Fibroblast of skin of left biceps (primary cell): ENCODE measurements at regions not wholly inside any gene's neighbourhood (a gene's known extent, or its start where the extent isn't known, plus 50 kb on each side); places are given as distances from the start of the nearest gene placed in this dataset.

ENCODE experiments used
- DNase-seq, 2 experiments: peaks; one replicate each; pipeline ENCODE4 v3.0.0-alpha.2; 2013; ENCODE audit warnings: low read depth in 2 of 2

DNA sequence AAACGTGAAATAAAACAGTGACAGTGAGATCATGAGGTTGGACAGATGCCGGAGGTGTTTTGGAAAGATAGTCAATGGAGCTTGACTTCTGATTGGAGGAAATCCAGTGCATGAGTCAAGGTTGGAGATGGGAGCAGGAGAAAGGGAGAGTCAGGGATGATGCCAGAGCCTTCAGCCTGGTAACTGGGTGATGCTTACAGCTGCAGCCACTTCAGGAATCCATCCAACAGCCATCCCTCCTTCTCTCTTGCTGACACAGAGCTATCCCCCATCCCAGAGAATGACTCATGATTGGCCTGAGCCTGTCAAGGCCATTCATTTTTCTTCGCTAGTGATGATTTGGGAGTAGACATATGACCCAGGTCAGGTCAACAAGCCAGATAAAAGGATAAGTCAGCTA is 112.8 kb downstream of the SAMD5 start:
- peak; percentile 38 to 49 for DNase-seq

DNA sequence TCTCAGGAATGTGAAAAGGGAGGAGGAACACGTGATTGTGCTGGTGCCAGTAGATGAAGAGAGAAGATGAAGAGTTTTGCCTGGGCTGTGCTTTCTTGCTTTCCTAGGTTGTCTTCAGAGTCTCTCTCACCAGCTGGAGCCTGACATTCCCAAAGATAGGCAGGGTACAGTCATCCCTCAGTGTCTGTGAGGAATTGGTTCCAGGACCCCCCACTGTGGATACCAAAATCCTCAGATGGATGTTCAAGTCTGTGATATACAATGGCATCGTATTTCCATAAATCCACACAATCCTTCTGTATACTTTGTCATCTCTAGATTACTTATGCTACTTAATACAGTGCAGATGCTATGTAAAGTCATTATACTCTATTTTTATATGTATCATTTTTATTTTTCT is 113.5 kb downstream of the SAMD5 start:
- peak in 1 of 2 experiments; percentile 5 for DNase-seq

DNA sequence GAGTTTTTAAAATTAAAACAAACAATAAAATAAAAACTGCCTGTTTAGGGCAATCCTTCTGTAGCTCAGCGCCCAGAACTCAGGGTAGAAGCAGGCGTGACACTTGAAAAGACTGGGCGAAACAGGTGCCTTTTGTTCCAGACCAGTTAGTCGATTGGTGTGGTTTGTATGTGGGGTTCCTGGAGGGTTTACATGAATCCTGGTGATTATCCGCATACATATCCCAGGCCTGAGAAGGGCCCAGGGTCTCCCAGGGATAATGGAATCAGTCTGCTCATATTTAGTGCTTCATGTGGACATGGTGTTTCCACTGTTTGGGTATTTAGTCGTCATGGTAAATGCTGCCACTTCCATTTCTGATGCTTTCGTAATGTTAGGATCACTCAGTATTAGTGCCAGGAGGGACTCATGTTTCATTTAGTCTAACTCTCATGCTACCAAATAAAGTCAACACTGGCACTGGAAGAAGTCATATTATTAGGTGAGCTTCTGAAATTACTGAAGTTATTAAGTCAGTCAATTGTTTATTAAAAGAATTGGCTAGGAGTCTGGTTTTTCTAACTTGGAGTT is 116.5 kb downstream of the SAMD5 start:
- DNase-seq, result no peak

DNA sequence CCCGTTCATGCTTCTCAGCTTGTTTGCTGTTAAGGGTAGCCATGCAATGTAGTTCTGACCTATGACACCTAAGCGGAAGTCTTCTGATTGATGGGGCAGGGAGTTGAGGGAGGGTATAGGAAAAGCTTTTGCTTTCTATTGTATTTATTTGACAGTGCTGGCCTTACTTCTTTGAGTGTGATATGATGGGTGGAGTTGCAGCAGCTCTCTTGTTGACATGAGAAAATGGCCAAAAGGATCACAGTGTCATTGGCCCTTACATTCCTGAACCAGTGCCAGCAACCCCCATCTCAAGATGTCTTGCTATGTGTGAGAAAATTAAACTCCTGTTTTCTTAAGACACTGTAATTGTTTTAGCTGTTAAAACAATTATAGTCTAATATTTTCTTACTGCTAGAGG is 117.5 kb downstream of the SAMD5 start:
- DNase-seq, result no peak

DNA sequence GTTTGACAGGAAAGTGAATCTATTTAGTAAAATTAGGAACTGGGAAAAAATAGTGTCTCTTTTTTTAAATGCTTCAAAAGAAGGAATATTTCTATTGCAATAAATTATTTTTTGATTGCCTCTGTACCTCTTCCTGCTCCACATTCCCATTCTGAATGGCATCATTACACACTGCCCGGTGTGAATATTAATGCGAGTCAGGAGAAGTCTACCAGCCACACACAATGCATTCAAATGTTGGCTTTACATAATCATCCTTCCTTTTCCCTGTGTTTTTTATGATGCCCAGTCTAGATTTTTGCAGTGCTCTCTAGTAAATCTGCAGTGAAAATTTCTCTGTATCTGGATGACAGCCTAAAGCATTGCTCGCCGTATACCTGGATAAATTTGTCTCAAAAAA is 118.9 kb downstream of the SAMD5 start:
- DNase-seq, result no peak

DNA sequence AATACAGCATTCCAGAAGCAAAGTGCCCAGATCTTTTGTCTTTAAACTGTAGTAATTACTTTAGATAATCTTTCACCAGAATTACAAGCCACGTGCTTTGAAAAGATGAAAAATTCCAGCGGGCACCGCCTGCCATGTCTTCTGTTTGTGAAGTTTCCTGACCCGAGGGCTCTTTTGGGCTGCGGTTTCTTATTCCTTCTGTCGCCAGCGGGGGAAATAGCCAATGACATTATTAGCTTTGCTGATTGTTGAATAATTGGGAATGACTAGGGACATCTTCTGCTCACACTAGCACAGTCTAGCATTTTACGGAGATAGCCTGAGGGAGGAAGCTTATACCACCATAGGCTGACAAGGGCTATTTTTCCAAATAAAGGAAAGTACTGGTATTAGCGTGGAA is 124.7 kb downstream of the SAMD5 start:
- DNase-seq, result no peak

DNA sequence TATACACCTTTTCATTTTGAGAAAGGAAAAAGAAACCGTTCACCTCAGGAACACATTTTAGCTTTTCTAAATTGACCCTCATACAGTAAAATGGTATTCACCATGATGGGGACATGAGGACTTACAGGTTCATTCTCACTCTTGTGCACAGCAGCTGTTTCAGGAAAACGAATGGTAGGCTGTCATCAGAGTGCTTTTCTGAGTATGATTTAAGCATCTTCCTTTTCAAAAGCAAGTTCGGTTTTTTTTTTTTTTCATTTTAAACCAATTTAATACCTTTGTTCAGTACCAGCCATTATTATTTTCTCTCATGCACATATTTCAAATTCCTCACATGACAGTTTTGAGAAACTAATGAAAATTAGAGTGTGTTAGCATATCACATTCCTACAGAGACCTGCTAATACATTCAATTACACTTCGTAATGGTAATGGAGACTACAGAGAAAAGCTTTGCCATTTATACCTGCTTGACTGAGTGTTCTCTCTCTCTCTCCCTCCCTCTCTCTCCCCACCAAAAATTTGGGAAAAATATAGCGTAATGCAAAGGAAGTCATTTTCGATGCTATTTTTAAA is 129.2 kb downstream of the SAMD5 start:
- DNase-seq, result no peak

DNA sequence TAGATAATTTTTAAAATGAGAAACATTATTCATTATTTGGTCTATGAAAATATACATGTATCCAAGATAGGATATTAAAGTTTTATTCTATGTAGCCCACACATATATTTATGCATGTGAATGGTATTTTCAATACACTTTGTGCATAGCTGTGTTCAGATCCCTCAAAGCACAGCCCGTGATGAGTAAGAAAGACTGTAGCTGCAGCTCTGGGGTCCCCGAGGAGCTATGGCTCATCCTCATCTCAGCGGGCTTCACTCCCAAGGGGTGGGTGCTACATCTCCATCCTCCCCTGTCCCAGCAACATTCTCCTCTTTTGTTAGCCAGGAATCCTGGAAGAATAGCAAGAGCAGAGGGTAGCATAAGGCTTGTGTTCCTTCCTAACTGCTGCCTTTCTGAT is 130.8 kb downstream of the SAMD5 start:
- DNase-seq, result no peak

DNA sequence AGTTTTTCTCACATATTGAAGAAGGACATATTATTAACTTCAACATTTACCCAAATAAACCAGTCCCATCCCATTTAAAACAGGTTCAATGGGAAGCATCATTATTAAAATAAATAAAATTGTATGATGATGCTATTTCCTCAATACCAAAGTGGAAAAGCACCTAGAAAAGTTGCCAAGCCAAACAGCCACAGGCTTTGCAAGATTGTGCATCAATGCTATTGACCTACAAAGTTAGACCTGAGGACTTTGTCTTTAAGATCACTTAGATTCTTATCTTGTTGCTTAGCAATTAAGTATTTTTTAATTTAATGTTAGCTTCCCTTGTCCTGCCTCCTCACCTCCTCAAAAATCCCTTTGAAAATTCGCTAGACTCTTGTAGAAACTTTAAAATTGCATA is 132.1 kb downstream of the SAMD5 start:
- DNase-seq, result no peak

DNA sequence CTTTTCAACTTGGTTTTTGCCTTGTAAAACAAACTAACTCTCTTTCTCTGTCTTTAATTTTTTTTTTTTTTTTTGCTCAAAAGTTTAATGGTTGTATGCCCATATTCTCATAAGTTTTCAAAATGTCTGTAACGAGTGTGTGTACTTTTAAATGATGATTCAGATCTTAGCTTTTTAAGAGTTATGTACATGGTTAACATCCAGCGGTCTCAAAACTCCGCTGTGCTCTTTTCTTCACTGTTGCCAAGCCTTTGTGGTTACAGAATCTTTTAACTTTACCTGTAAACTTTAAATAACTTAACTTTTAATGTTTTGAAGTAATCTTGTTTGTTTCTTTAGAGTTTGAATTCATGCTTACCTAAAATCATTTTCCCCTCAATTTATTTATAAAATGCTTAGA is 133.0 kb downstream of the SAMD5 start:
- DNase-seq, result no peak

DNA sequence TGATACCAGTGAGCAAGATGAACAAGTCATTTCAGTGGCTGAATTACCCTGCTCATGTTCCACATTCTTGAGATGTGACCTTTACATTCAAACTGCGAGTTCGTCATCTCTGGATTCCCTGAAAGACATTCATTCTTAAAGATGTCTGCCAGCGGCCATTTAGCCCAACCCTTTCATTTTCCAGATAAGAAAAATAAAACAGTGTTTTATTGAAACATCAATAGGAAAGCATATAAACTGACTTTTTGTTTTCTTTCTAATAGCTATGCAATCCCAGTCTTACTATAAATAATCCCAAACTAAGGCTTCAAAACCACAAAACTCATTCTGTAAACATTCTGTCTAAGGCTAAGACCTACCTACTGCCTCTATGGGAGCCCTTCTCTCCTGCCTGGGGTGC is 134.0 kb downstream of the SAMD5 start:
- no peak for DNase-seq

DNA sequence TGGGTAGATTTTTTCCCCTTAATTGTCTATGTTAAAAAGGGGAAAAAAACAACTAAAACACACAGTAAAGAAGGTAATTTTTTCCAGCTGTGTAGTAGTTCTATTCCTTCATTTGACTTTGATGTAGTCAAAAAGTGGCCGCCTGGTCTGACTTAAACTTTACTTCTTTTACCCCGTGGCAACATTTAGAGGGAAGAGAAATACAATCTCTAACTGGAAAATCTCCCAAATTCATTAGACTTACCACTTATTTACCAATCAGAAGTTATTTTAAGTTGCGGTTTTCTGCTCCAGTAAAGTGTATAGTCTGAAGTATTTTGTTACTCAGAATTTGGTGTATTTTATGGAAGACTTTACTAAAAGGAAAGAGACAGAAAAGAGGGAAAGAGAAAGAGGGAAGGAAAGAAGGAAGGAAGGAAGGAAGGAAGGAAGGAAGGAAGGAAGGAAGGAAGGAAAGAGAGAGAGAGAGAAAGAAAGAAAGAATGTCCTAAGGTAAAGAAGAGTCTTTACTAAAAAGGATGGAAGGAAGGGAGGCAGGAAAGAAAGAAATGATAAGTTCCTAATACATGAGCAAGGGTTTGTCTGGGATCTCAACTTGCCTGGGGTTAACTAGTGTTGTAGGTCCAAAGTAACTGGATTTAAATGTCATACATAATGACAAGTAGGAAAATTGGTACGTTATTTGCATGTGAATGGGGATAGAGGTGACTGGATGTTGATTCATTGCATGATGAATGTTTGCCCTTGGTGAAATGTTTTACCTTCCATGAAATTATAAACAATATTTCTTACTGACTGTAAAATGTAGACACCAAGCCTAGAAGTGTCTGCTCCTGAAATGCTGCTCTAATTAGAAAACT is 135.1 kb downstream of the SAMD5 start:
- no peak for DNase-seq

DNA sequence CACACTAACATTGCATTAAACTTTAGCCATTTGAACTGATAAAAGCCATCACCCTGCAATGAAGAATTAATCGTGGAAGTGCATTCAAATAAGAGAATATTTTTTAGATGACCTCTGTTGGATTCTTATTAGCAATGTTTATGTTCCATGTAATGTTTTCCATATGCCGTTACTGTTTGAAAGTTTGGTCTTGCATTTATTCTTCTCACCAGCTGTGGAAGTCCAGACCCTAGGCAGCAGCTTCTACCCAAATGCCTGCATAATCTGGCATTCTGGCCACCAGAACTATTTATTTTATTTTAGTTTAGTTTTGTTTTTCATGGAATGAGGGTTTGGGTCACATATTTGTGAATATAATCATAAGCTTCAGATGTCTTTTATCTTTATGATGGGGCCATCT is 140.4 kb downstream of the SAMD5 start:
- peak; percentile 5 to 15 for DNase-seq

DNA sequence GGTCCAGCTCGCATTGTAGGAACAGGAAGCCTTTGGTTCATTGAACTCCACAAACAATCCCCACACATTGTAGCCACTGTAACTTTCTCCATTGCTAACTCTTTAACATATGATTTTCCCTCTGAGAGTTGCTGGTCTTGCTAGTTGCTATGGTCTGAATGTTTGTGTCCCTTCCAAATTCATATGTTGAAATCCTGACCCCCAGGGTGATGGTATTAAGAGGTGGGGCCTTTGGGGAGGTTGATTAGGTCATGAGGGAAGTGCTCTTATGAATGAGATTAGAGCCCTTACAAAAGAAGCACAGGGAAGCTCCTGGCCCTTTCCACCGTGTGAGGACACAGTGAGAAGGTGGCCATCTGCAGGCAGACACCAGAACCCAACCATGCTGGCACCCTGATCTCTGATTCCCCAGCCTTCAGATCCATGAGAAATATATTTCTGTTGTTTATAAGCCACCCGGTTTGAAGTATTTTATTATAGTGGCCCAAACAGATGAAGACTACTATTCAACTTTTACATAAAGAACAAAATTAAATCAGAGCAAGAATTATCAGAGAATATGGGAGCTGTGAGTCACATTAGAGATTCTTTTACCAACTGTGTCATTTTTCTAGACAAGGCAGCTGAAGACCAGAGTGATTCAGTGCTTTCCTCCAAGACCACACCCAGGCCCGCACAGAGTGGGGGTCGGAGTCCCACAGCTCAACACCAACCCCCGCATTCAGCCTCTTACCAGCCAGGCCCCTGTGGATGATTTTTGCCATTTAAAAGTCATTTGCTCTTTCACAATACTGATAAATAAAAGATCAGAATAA is 143.0 kb downstream of the SAMD5 start:
- DNase-seq, result no peak

DNA sequence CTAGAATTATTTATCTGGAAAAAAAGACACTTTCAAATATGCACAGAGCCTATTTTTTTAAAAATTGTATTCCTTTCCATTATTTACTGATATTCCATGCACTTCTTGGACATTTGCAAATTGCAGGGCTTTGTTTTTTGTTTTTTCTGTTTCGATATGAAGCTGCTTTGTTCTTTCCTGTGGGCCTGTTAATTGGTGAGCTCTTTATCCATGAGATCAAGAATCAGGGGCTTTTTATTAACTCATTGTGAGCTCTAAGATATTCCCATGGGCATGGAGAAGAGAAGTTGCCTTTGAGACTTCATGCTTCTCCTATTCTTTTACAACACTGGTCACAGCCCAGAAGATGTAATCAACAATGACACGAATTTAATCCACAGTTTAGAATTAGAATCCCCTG is 145.1 kb downstream of the SAMD5 start:
- DNase-seq, result no peak

DNA sequence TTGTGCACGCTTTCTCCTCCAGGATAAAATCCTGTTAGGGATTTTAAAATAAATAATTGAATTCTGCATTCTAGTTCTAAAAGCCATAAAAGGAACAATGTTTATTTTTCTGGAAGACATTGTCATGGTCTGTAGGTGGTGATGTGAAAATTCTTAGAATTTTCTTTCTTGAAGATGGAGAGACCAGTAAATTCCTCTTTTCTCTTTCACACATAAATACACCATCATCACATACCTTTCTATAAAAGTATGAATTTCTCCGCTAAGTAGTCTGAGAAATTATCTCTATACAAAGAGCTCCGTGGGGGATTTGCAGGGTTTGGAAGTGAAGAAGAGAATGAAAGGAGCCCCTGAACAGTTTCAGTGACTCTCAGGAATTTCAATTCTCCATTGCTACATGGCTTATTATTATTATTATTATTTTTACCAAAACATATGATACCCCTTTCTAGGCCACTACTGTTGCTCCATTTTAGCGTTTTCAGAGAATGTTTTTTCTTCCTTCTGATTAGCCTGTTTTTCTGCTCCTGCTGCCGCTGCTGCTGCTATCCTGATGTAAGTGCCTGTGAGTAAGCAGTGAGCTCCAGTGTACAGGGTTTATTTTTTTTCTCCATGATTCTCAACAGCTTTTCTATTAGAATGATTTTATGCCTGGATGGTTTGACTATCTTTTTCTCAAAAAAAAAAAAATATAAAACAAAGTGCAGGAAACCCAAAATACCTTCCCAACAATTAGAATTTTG is 145.8 kb downstream of the SAMD5 start:
- no peak for DNase-seq

DNA sequence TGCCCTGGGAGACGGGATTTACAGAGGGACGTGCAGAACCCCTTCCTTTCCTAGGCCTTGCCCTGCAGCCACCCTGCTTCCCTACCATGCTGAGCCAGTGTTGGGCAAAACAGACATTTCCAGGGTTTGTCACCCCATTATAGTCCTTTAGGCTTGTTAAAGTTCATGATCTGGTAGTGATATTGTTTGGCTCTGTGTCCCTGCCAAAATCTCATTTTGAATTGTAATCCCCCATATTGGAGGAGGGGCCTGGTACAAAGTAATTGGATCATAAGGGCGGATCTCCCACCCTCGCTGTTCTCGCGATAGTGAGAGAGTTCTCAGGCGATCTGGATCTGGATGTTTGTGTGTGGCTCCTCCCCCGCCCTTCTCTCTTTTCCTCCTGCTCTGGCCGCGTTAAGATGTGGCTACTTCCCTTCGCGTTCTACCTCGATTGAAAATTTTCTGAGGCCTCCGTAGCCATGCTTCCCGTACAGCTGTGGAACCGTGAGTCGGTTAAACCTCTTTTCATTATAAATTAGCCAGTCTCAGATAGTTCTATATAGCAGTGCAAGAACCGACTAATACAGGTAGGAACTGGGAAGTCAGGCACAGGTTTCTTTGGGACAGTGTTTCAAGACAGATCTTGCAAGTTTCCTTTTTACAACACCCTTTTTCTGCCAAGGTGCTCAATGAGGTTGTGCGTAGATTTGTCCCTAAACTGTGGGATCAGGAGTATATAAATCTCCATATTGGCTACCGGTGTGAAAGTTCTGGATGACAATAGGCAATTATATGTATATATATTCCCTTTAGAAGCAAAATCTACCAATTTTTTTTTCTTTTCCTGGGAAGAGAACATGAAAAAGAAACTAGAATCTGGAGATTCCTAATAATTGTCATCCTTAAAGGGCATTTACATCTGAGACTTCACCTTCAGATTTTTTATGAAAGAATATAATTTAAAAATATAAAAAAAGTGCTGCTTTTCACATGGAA is 152.1 kb downstream of the SAMD5 start:
- DNase-seq, result no peak

DNA sequence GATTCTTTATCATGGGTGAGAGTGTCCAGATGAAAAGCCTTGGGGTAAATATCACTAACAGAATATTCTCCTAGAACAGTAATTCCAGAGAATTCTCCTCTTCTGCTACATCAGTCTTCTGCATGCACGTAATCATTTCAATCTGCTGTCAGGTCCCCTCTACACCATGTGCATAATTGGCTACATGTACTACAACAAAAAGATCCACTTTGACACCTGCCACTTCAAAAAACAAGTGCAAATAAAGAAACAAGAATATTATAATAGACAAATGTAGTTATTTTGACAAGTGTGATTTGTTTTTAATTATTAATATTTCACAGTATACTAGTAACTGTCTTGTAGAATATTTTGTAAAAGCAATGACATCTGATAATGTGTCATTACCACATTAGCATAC is 154.2 kb downstream of the SAMD5 start:
- DNase-seq, result no peak

DNA sequence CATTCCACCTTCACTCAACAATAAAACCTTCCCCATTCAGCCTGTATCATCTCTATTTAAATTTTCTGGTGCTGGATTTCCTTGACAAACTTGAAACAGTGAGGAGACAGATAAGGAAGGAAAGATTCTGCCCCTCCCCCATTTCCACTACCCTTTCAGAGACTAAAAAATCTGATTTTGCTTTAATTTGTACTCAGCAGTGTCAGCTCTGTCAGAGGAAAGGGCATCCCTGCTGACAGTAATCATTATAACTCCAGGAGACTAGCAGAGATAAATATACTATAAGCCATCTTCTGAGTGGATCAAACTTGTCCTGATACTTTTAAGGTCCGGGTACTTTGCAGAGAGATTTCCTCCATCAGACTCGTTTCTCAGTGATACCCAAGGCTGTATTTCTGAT is 155.6 kb downstream of the SAMD5 start:
- no peak for DNase-seq

DNA sequence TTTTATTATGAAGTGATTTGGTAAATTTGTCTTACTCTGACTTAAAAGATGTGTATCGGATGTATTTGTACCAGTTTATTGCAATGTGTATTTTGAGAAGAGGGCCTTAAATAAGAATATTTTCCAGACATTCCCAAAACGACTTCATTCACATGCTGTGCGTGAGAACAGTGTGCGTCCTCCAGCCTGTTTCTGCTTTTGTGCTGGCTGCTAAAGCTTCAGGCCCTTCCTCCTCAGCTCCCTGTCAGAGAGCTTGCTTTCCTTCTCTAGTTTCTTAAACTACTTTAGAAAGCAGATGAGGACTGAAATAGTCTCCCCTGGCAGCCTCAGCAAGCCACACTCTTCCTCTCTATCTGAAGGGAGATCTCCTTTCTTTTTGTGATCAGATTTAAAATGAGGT is 157.8 kb downstream of the SAMD5 start:
- no peak for DNase-seq

DNA sequence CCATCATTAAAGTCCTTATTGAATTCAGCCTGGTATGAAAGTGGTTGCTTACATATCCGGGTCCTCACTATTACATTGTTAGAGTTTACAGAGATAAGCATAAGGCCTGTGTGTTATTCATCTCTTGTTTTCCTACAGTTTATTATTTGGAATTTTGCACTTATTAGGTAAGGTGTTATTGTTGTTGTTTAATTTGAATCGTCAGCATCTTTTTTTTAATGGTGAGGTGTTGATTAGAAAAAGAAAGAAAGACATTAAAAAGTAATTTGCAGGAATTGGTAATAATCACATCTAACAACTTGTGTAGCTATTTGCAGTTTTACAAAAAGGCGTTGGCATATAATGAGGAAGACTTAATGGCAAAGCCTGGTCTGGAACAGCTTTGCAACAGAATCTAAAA is 158.6 kb downstream of the SAMD5 start:
- DNase-seq, result no peak
